Glomerular endothelial cell (primary cell): ENCODE measurements at regions not wholly inside any gene's neighbourhood (a gene's known extent, or its start where the extent isn't known, plus 50 kb on each side); places are given as distances from the start of the nearest gene placed in this dataset.
"Not testable (repeated sequence)": the region's sequence is repeated elsewhere in the genome, so short reads cannot be mapped to it uniquely, and the experiment has no call there.

ENCODE experiments used
- DNase-seq: peaks from one replicate; pipeline ENCODE4 v3.0.0-alpha.2; 2011; ENCODE audit warnings: low read depth, low spot score; ENCODE audit errors: extremely low read depth

- DNase-seq = not testable (repeated sequence)
Measured at GRCh38 chr2:95654897-95655296, 63.1 kb downstream of the TRIM43 start.

GRCh38 chr2:95656553-95656952, 64.8 kb downstream of the TRIM43 start:
- DNase-seq = not testable (repeated sequence)

GRCh38 chr2:95657937-95658336, 66.1 kb downstream of the TRIM43 start:
- DNase-seq = not testable (repeated sequence)

- DNase-seq = not testable (repeated sequence)
Measured at GRCh38 chr2:95660766-95661562, 69.2 kb downstream of the TRIM43 start.

GRCh38 chr2:95663471-95664441, 72.0 kb downstream of the TRIM43 start:
- DNase-seq = not testable (repeated sequence)

- DNase-seq = not testable (repeated sequence)
Measured at GRCh38 chr2:95666636-95667035, 74.8 kb downstream of the TRIM43 start.

GRCh38 chr2:95667480-95667879, 75.7 kb downstream of the TRIM43 start:
- no peak for DNase-seq

- not testable (repeated sequence) for DNase-seq
Measured at GRCh38 chr2:95668934-95669333, 77.1 kb downstream of the TRIM43 start.

- no peak for DNase-seq
Measured at GRCh38 chr2:95669441-95669991, 77.7 kb downstream of the TRIM43 start.

GRCh38 chr2:95670167-95670566, 78.4 kb downstream of the TRIM43 start:
- DNase-seq = no peak

GRCh38 chr2:95670686-95671085, 78.9 kb downstream of the TRIM43 start:
- no peak for DNase-seq

GRCh38 chr2:95671171-95671570, 79.4 kb downstream of the TRIM43 start:
- DNase-seq = not testable (repeated sequence)

GRCh38 chr2:95671992-95672391, 80.2 kb downstream of the TRIM43 start:
- not testable (repeated sequence) for DNase-seq

- not testable (repeated sequence) for DNase-seq
Measured at GRCh38 chr2:95672500-95672899, 80.7 kb downstream of the TRIM43 start.

- no peak for DNase-seq
Measured at GRCh38 chr2:95674186-95674585, 82.4 kb downstream of the TRIM43 start.

- not testable (repeated sequence) for DNase-seq
Measured at GRCh38 chr2:95676573-95676972, 84.8 kb downstream of the TRIM43 start.

GRCh38 chr2:95677346-95677745, 85.5 kb downstream of the TRIM43 start:
- no peak for DNase-seq

- not testable (repeated sequence) for DNase-seq
Measured at GRCh38 chr2:95677833-95678232, 86.0 kb downstream of the TRIM43 start.

- not testable (repeated sequence) for DNase-seq
Measured at GRCh38 chr2:95681158-95681557, 89.4 kb downstream of the TRIM43 start.

GRCh38 chr2:95681589-95682081, 89.8 kb downstream of the TRIM43 start:
- not testable (repeated sequence) for DNase-seq
